CD14-positive monocyte (primary cell): ENCODE measurements at regions not wholly inside any gene's neighbourhood (a gene's known extent, or its start where the extent isn't known, plus 50 kb on each side); places are given as distances from the start of the nearest gene placed in this dataset.

Experiments used
- DNase-seq, 3 donors: peaks; one replicate each; pipeline ENCODE4 v3.0.0-alpha.2; 2011 to 2022
- H2AFZ ChIP-seq: 2 replicates; pipeline ENCODE4 v1.6.0; 2012; ENCODE audit warnings: mild to moderate bottlenecking, low read depth, low read length, inconsistent platforms; ENCODE audit not compliant: insufficient read depth, poor library complexity, severe bottlenecking
- H3K27ac ChIP-seq, 2 donors: 1 replicate in 1 of 2; 2 replicates in 1 of 2; pipeline ENCODE4 v1.5.1; 2012 to 2013; ENCODE audit warnings: low read length in 2 of 2, control low read depth in 1 of 2, inconsistent platforms in 1 of 2, low read depth in 1 of 2, mild to moderate bottlenecking in 1 of 2
- H3K27me3 ChIP-seq, 2 donors: one replicate each; pipeline versions ENCODE4 v1.6.0 to v1.6.1; 2011 to 2013; ENCODE audit warnings: low read length in 2 of 2; ENCODE audit not compliant: control insufficient read depth in 2 of 2, insufficient read depth in 2 of 2
- H3K36me3 ChIP-seq, 2 donors: replicated peaks in 1 of 2; 1 replicate in 1 of 2; 2 replicates in 1 of 2; pipeline versions ENCODE4 v1.5.1 to v1.6.1; 2012 to 2013; ENCODE audit warnings: low read length in 2 of 2, control low read depth in 1 of 2, inconsistent platforms in 1 of 2, mild to moderate bottlenecking in 1 of 2; ENCODE audit not compliant: insufficient read depth in 2 of 2, control insufficient read depth in 1 of 2
- H3K4me1 ChIP-seq, 2 donors: 1 replicate in 1 of 2; 2 replicates in 1 of 2; pipeline versions ENCODE4 v1.5.1 to v1.6.1; 2012 to 2013; ENCODE audit warnings: low read length in 2 of 2, control low read depth in 1 of 2, inconsistent platforms in 1 of 2, mild to moderate bottlenecking in 1 of 2, moderate library complexity in 1 of 2; ENCODE audit not compliant: insufficient read depth in 2 of 2, control insufficient read depth in 1 of 2
- H3K4me2 ChIP-seq: replicated peaks from 2 replicates; pipeline ENCODE3; 2012; ENCODE audit warnings: low read length, moderate library complexity, mild to moderate bottlenecking; ENCODE audit not compliant: poor library complexity, severe bottlenecking; ENCODE audit errors: extremely low read depth
- H3K4me3 ChIP-seq, 3 experiments: fragments of 200-600 bp in 1 of 3; sonication (generic) in 1 of 3; replicated peaks in 1 of 3; 1 replicate in 2 of 3; 2 replicates in 1 of 3; pipeline ENCODE4 v1.5.1; 2011 to 2013; ENCODE audit warnings: low read length in 3 of 3, mild to moderate bottlenecking in 3 of 3, control low read depth in 2 of 3, low read depth in 2 of 3, inconsistent platforms in 1 of 3, moderate library complexity in 1 of 3
- H3K79me2 ChIP-seq: 2 replicates; pipeline ENCODE4 v1.6.0; 2012; ENCODE audit warnings: mild to moderate bottlenecking, control low read depth, inconsistent platforms, low read length, moderate library complexity; ENCODE audit not compliant: insufficient read depth
- H3K9ac ChIP-seq: 2 replicates; pipeline ENCODE4 v1.6.0; 2017; ENCODE audit warnings: low read length, mild to moderate bottlenecking; ENCODE audit not compliant: insufficient read depth, poor library complexity, severe bottlenecking
- H3K9me3 ChIP-seq, 2 donors: replicated peaks in 1 of 2; 1 replicate in 1 of 2; 2 replicates in 1 of 2; pipeline versions ENCODE4 v1.5.1 to v1.6.1; 2012 to 2013; ENCODE audit warnings: low read length in 2 of 2, control low read depth in 1 of 2; ENCODE audit not compliant: control insufficient read depth in 1 of 2, insufficient read depth in 1 of 2
- H4K20me1 ChIP-seq: 2 replicates; pipeline ENCODE4 v1.6.0; 2012; ENCODE audit warnings: mild to moderate bottlenecking, low read length, control low read depth, moderate library complexity; ENCODE audit not compliant: insufficient read depth
- H3K27ac Mint-ChIP-seq, 7 donors: one replicate each; pipeline ENCODE4 v1.8.0; 2020; ENCODE audit warnings: mild to moderate bottlenecking in 7 of 7, mixed read lengths in 7 of 7, moderate library complexity in 6 of 7, inconsistent platforms in 2 of 7
- H3K27me3 Mint-ChIP-seq, 3 donors: one replicate each; pipeline ENCODE4 v1.8.0; 2021 to 2022; ENCODE audit warnings: low read depth in 3 of 3, mild to moderate bottlenecking in 3 of 3, mixed read lengths in 3 of 3, moderate library complexity in 3 of 3, inconsistent platforms in 1 of 3
- H3K36me3 Mint-ChIP-seq, 2 donors: one replicate each; pipeline ENCODE4 v1.8.0; 2020; ENCODE audit warnings: mixed read lengths in 2 of 2, inconsistent platforms in 1 of 2, mild to moderate bottlenecking in 1 of 2
- H3K4me1 Mint-ChIP-seq: one replicate; pipeline ENCODE4 v1.8.0; 2020; ENCODE audit warnings: mild to moderate bottlenecking, mixed read lengths
- H3K4me3 Mint-ChIP-seq, 2 donors: one replicate each; pipeline ENCODE4 v1.8.0; 2020; ENCODE audit warnings: mild to moderate bottlenecking in 2 of 2, mixed read lengths in 2 of 2, moderate library complexity in 1 of 2
- H3K9me3 Mint-ChIP-seq, 7 donors: one replicate each; pipeline ENCODE4 v1.8.0; 2020 to 2022; ENCODE audit warnings: mixed read lengths in 7 of 7, mild to moderate bottlenecking in 6 of 7, moderate library complexity in 6 of 7, inconsistent platforms in 2 of 7
- CTCF ChIP-seq: fragments of 200-600 bp; IDR thresholded peaks from one replicate; pipeline ENCODE4 v1.8.0; 2022; ENCODE audit warnings: antibody characterized with exemption, mild to moderate bottlenecking
- WGBS: methylation state at CpG from one replicate; pipeline ENCODE4 v1.1.5; 2013; ENCODE audit warnings: missing lambda C conversion rate; ENCODE audit not compliant: insufficient coverage; 5-methylcytosine and 5-hydroxymethylcytosine counted together
- intact Hi-C, 2 donors: fragments of 100-400 bp; cut with micrococcal nuclease; formaldehyde crosslinking; loops; one replicate each; pipeline versions ENCODE4 v1.15.0 to v1.15.1; 2023

GRCh38 chr10:4768416-4768815, 57.6 kb upstream of the AKR1E2 start:
- intact Hi-C loops: loop anchor here in 1 of 2 donors (5.0 kb wide), 1 partner anchor 1526 kb away; no protein-coding TSS in a partner anchor
- no peak overlapping the region for H3K27ac Mint-ChIP-seq
- H3K9me3 ChIP-seq: no peaks in the 10 kb centered on the region
- H3K9me3 Mint-ChIP-seq: no peaks in the 10 kb centered on the region
- no CpG with 5 or more reads among the region's 2 CpGs for WGBS
- H3K27ac ChIP-seq: no peak overlapping the region
- DNase-seq: no peak
- peaks cover 9 to 11% of the 10 kb centered on the region in 2 donors for H3K4me1 ChIP-seq
- H3K4me2 ChIP-seq: no peak overlapping the region
- H3K27me3 Mint-ChIP-seq: peaks cover 0 to 5% (median 4%) of the 10 kb centered on the region in 3 donors
- H3K27me3 ChIP-seq: no peaks in the 10 kb centered on the region
- TF ChIP-seq CTCF: no peak
- no peaks in the 10 kb centered on the region for H3K36me3 ChIP-seq
- no peak overlapping the region for H3K4me3 ChIP-seq
- no peaks in the 10 kb centered on the region for H3K79me2 ChIP-seq
- H3K4me3 Mint-ChIP-seq: no peak overlapping the region
- H3K36me3 Mint-ChIP-seq: no peaks in the 10 kb centered on the region
- H2AFZ ChIP-seq: no peak overlapping the region
- no peak overlapping the region for H3K9ac ChIP-seq
- H4K20me1 ChIP-seq: no peaks in the 10 kb centered on the region
- peaks cover 13% of the 10 kb centered on the region for H3K4me1 Mint-ChIP-seq

GRCh38 chr10:4767033-4767814, 58.8 kb upstream of the AKR1E2 start:
- Histone ChIP-seq H3K4me2 (no peak overlapping the region), H3K4me1 (peaks cover 9 to 11% of the 10 kb centered on the region in 2 donors), H4K20me1 (no peaks in the 10 kb centered on the region), H3K4me3 (no peak overlapping the region), H3K9me3 (no peaks in the 10 kb centered on the region), H3K36me3 (no peaks in the 10 kb centered on the region), H3K9ac (no peak overlapping the region), H3K79me2 (no peaks in the 10 kb centered on the region), H3K27ac (no peak overlapping the region), H3K27me3 (no peaks in the 10 kb centered on the region), H2AFZ (no peak overlapping the region)
- Mint-ChIP-seq H3K27ac (no peak overlapping the region), H3K36me3 (no peaks in the 10 kb centered on the region), H3K27me3 (peaks cover 0 to 4% (median 2%) of the 10 kb centered on the region in 3 donors), H3K9me3 (no peaks in the 10 kb centered on the region), H3K4me1 (peaks cover 13% of the 10 kb centered on the region), H3K4me3 (no peak overlapping the region)
- intact Hi-C loops: loop anchor here in 1 of 2 donors (5.0 kb wide), 1 partner anchor 1525 kb away; no protein-coding TSS in a partner anchor
- no CpG with 5 or more reads among the region's 7 CpGs for WGBS
- DNase-seq: peak in 2 of 3 donors; percentile 26 to 29
- peak; percentile 58 for TF ChIP-seq CTCF
